Endothelial cell of umbilical vein (primary cell): ENCODE measurements at regions not wholly inside any gene's neighbourhood (a gene's known extent, or its start where the extent isn't known, plus 50 kb on each side); places are given as distances from the start of the nearest gene placed in this dataset.

Experiments
- BruUV-seq: library from RNA; stranded (reverse); fragments of 400-500 nt; replicated peaks from 2 replicates; lab custom pipeline; 2021; lab: Mats Ljungman, UMichigan
- CTCF ChIA-PET: fragments of 300-600, 350-600 bp; sonication (Branson Sonifier 250); formaldehyde crosslinking; loops from one replicate; lab custom pipeline; 2021; ENCODE audit warnings: antibody characterized with exemption, inconsistent platforms; lab: Charles Lee
- POLR2A ChIA-PET: fragments of 300-600, 350-600 bp; sonication (Branson Sonifier 250); formaldehyde crosslinking; loops from one replicate; lab custom pipeline; 2021; ENCODE audit warnings: antibody characterized with exemption, inconsistent platforms; lab: Charles Lee
- DNase-seq: peaks from one replicate; pipeline ENCODE4 v3.0.0-alpha.2; 2011; ENCODE audit warnings: low read depth, low spot score
- FAIRE-seq: peaks from 2 replicates; lab custom pipeline; 2011; peaks lifted over from hg19 to GRCh38; lab: Jason Lieb, UNC
- H2AFZ ChIP-seq: 2 replicates; pipeline ENCODE4 v1.6.0; 2012; ENCODE audit warnings: low read depth, low read length, control low read depth, inconsistent platforms
- H3K27ac ChIP-seq: 2 replicates; pipeline ENCODE4 v1.5.1; 2011; ENCODE audit warnings: low read depth, mild to moderate bottlenecking, control low read depth, low read length, moderate library complexity; ENCODE audit not compliant: insufficient read depth
- H3K27me3 ChIP-seq, 2 experiments: 2 replicates each; pipeline versions ENCODE4 v1.6.0 to v1.6.1; 2011; ENCODE audit warnings: low read length in 2 of 2, mixed read lengths in 1 of 2; ENCODE audit not compliant: control insufficient read depth in 2 of 2, insufficient read depth in 2 of 2
- H3K36me3 ChIP-seq, 2 experiments: 2 replicates in 1 of 2; 3 replicates in 1 of 2; pipeline ENCODE4 v1.5.1; 2011; ENCODE audit warnings: low read length in 2 of 2, mild to moderate bottlenecking in 1 of 2, moderate library complexity in 1 of 2; ENCODE audit not compliant: control insufficient read depth in 2 of 2, insufficient read depth in 2 of 2; ENCODE audit errors: extremely low read depth in 1 of 2
- H3K4me1 ChIP-seq: 3 replicates; pipeline ENCODE4 v1.5.1; 2011; ENCODE audit warnings: mild to moderate bottlenecking, low read length; ENCODE audit not compliant: control insufficient read depth, insufficient read depth; ENCODE audit errors: extremely low read depth
- H3K4me2 ChIP-seq: 2 replicates; pipeline ENCODE4 v1.6.1; 2011; ENCODE audit warnings: low read length, control low read depth, mixed read lengths; ENCODE audit not compliant: insufficient read depth
- H3K4me3 ChIP-seq, 3 experiments: fragments of 200-600 bp in 1 of 3; sonication (generic), shearing (Covaris generic) in 1 of 3; replicated peaks in 1 of 3; 2 replicates each; pipeline ENCODE4 v1.5.1; 2011 to 2016; ENCODE audit warnings: control low read depth in 3 of 3, low read length in 3 of 3, mild to moderate bottlenecking in 2 of 3, inconsistent platforms in 1 of 3, low read depth in 1 of 3, moderate library complexity in 1 of 3; ENCODE audit not compliant: insufficient read depth in 1 of 3
- H3K79me2 ChIP-seq: 2 replicates; pipeline ENCODE4 v1.6.0; 2012; ENCODE audit warnings: low read length, inconsistent platforms; ENCODE audit not compliant: control insufficient read depth, insufficient read depth
- H3K9ac ChIP-seq: replicated peaks from 2 replicates; pipeline ENCODE3; 2011; ENCODE audit warnings: low read length, control low read depth; ENCODE audit not compliant: insufficient read depth; ENCODE audit errors: extremely low read depth
- H3K9me1 ChIP-seq: replicated peaks from 3 replicates; pipeline ENCODE4 v1.6.0; 2011; ENCODE audit warnings: mild to moderate bottlenecking, low read length; ENCODE audit not compliant: control insufficient read depth, insufficient read depth; ENCODE audit errors: extremely low read depth
- H3K9me3 ChIP-seq: replicated peaks from 2 replicates; pipeline ENCODE4 v1.5.1; 2012; ENCODE audit warnings: low read length, inconsistent platforms; ENCODE audit not compliant: control insufficient read depth, insufficient read depth
- H4K20me1 ChIP-seq: replicated peaks from 2 replicates; pipeline ENCODE3; 2011; ENCODE audit warnings: mild to moderate bottlenecking, low read length; ENCODE audit not compliant: control insufficient read depth, insufficient read depth; ENCODE audit errors: extremely low read depth
- EZH2 ChIP-seq: IDR thresholded peaks from 2 replicates; pipeline ENCODE4 v1.6.1; 2012; ENCODE audit warnings: borderline replicate concordance, low read depth, mild to moderate bottlenecking, moderate library complexity, low read length, inconsistent platforms; ENCODE audit not compliant: severe bottlenecking
- FOS ChIP-seq: IDR thresholded peaks from 2 replicates; pipeline ENCODE4 v1.6.1; 2011; ENCODE audit warnings: mild to moderate bottlenecking, low read length, moderate library complexity, borderline replicate concordance; ENCODE audit not compliant: insufficient read depth
- GATA2 ChIP-seq: IDR thresholded peaks from 2 replicates; pipeline ENCODE4 v1.7.0; 2011; ENCODE audit warnings: low read depth, mild to moderate bottlenecking, moderate library complexity, mixed read lengths, low read length; ENCODE audit not compliant: insufficient read length, insufficient read depth
- JUN ChIP-seq: IDR thresholded peaks from 2 replicates; pipeline ENCODE4 v1.6.1; 2011; ENCODE audit warnings: borderline replicate concordance, low read depth; ENCODE audit not compliant: insufficient read length, insufficient read depth
- MYC ChIP-seq: IDR thresholded peaks from one replicate; pipeline ENCODE4 v1.6.1; 2011; ENCODE audit warnings: mild to moderate bottlenecking, low read depth, low read length
- POLR2A ChIP-seq: IDR thresholded peaks from 2 replicates; pipeline ENCODE4 v1.6.1; 2012; ENCODE audit warnings: low read depth, mild to moderate bottlenecking, control low read depth, low read length
- POLR2AphosphoS5 ChIP-seq: IDR thresholded peaks from 2 replicates; pipeline ENCODE4 v1.6.1; 2012; ENCODE audit warnings: low read depth, mild to moderate bottlenecking, control low read depth, low read length, moderate library complexity; ENCODE audit not compliant: insufficient read depth
- dilution Hi-C: fragments of 300-500 bp; cut with MboI; formaldehyde crosslinking; loops from one replicate; pipeline ENCODE4 v1.15.0; 2019; ENCODE audit warnings: low sequenced_read_pairs; ENCODE audit not compliant: extremely low pct_ligation_motif_present
- intact Hi-C: fragments of 100-400 bp; cut with micrococcal nuclease; formaldehyde crosslinking; loops from one replicate; pipeline ENCODE4 v1.10.0; 2022
- TF ChIP-seq, protein P1 (sequence below), 2 donors: IDR thresholded peaks; 1 replicate in 1 of 2; 2 replicates in 1 of 2; pipeline ENCODE4 v1.5.1; 2011; ENCODE audit warnings: low read length in 2 of 2, mild to moderate bottlenecking in 2 of 2, moderate library complexity in 2 of 2, control low read depth in 1 of 2, inconsistent platforms in 1 of 2, low read depth in 1 of 2; ENCODE audit not compliant: insufficient read depth in 1 of 2; ENCODE audit errors: extremely low read depth in 1 of 2
- TF ChIP-seq, protein P2 (sequence below): IDR thresholded peaks from 2 replicates; pipeline ENCODE4 v1.6.1; 2011; ENCODE audit not compliant: insufficient read depth, insufficient read length

DNA sequence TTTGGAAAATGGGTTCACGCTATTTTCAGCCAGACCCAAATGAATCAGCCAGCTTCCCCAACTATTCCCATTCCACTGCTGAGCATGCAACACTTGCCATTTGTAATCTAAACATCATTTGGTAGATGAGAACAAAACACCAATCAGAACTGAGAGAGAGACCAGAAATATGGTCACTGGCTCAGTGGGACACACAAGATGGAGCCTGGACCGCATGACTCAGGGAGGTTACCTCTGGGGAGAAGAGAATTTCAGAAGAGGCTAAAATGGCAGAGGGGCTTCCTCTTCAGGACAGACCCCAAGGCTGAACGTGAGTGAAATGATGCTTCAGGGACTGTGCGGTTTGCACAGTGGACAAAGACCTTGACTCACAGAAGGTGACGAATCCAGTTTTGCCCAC lies 126.6 kb downstream of the URB2 start:
- ChIA-PET POLR2A (no interaction called here), CTCF (interaction anchor here (1.0 kb wide), 1 partner anchor 10 kb away, joined by 3 read pairs; no protein-coding TSS in a partner anchor)
- BruUV-seq, result no TSS peak
- no peak overlapping the region for H3K4me2 ChIP-seq
- H3K27ac ChIP-seq, result no peak overlapping the region
- H3K9me1 ChIP-seq, result no peaks in the 10 kb centered on the region
- no peaks in the 10 kb centered on the region for H3K36me3 ChIP-seq
- H3K9ac ChIP-seq, result no peak overlapping the region
- no peak overlapping the region for H2AFZ ChIP-seq
- no peaks in the 10 kb centered on the region for H3K9me3 ChIP-seq
- H3K79me2 ChIP-seq, result no peaks in the 10 kb centered on the region
- FAIRE-seq, result no peak
- TF ChIP-seq, protein P1, sequence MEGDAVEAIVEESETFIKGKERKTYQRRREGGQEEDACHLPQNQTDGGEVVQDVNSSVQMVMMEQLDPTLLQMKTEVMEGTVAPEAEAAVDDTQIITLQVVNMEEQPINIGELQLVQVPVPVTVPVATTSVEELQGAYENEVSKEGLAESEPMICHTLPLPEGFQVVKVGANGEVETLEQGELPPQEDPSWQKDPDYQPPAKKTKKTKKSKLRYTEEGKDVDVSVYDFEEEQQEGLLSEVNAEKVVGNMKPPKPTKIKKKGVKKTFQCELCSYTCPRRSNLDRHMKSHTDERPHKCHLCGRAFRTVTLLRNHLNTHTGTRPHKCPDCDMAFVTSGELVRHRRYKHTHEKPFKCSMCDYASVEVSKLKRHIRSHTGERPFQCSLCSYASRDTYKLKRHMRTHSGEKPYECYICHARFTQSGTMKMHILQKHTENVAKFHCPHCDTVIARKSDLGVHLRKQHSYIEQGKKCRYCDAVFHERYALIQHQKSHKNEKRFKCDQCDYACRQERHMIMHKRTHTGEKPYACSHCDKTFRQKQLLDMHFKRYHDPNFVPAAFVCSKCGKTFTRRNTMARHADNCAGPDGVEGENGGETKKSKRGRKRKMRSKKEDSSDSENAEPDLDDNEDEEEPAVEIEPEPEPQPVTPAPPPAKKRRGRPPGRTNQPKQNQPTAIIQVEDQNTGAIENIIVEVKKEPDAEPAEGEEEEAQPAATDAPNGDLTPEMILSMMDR (IDR thresholded peaks at IDR 0.05; ENCODE audit: extremely low read depth in 1 of 2, insufficient read depth in 1 of 2, low read depth in 1 of 2, low read length in 2 of 2), result no peak
- H4K20me1 ChIP-seq, result no peaks in the 10 kb centered on the region
- H3K27me3 ChIP-seq, result no peaks in the 10 kb centered on the region
- no peaks in the 10 kb centered on the region for H3K4me1 ChIP-seq
- DNase-seq, result no peak
- H3K4me3 ChIP-seq, result no peak overlapping the region
- dilution Hi-C loops (no loop called here), intact Hi-C loops (no loop called here)

DNA sequence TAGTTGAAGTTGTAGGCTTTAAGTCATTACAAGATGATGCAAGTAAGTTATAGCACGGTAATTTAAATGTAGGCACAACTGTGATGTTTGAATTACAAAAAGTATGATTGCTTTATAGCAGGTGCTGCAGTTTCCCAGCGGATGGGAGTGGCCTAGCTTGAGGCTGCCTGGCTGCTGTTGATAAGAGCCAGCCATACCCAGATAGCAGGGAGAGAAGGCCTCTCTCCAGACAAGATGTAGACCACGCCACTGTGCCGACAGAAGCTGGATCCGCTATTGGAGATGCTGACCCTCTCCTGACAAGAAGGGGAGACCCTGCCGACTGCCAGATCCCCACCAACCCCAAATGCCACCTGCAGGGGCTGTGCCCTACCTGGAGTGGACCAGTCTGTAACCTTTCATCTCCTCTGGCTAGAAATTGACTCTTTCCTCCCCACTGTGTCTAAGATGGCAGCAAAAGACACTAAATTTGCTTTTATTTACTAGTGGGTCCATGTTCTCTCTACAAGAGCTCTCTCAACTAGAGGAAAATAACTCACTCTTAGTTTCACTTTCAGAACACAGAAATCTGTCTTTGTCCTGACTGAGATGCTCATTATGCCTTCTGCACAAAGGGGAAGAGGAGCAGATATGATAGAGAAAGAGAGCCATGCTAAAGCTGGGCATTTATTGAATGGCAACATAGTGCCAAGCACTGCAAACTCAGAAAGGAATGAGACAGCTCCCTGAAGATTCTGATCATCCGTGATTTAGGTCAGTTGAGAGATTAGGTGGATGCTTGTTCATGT lies 127.9 kb downstream of the URB2 start:
- FAIRE-seq, result no peak
- no peak for DNase-seq
- POLR2A ChIA-PET, result no interaction called here
- Histone ChIP-seq H3K9me1 (no peaks in the 10 kb centered on the region), H3K4me2 (no peak overlapping the region), H3K27ac (no peak overlapping the region), H3K79me2 (no peaks in the 10 kb centered on the region), H3K4me3 (no peak overlapping the region), H3K9ac (no peak overlapping the region), H3K9me3 (no peaks in the 10 kb centered on the region), H3K4me1 (no peaks in the 10 kb centered on the region), H3K36me3 (no peaks in the 10 kb centered on the region), H4K20me1 (no peaks in the 10 kb centered on the region), H2AFZ (no peak overlapping the region), H3K27me3 (no peaks in the 10 kb centered on the region)
- intact Hi-C loops (no loop called here), dilution Hi-C loops (no loop called here)
- BruUV-seq, result no TSS peak
- CTCF ChIA-PET, result no interaction called here
- TF ChIP-seq POLR2AphosphoS5, result no peak
- TF ChIP-seq EZH2, result no peak
- TF ChIP-seq JUN, result no peak
- TF ChIP-seq POLR2A, result no peak
- TF ChIP-seq, protein P2, sequence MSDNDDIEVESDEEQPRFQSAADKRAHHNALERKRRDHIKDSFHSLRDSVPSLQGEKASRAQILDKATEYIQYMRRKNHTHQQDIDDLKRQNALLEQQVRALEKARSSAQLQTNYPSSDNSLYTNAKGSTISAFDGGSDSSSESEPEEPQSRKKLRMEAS, result no peak
- no peak for TF ChIP-seq MYC
- no peak for TF ChIP-seq FOS
- no peak for TF ChIP-seq GATA2
- TF ChIP-seq, protein P1 (IDR thresholded peaks at IDR 0.05; ENCODE audit: extremely low read depth in 1 of 2, insufficient read depth in 1 of 2, low read depth in 1 of 2, low read length in 2 of 2), result no peak
